H9 (cell line): ENCODE measurements at regions not wholly inside any gene's neighbourhood (a gene's known extent, or its start where the extent isn't known, plus 50 kb on each side); places are given as distances from the start of the nearest gene placed in this dataset.

Experiments used
- DNase-seq: peaks from one replicate; pipeline ENCODE4 v3.0.0-alpha.2; 2017
- H2AFZ ChIP-seq: one replicate; pipeline ENCODE4 v1.6.1; 2013; ENCODE audit warnings: mild to moderate bottlenecking, low read length, control low read depth, moderate library complexity
- H2AK5ac ChIP-seq: 2 replicates; pipeline ENCODE4 v1.6.1; 2013; ENCODE audit warnings: low read length, control low read depth, mixed read lengths; ENCODE audit not compliant: insufficient read length
- H2BK120ac ChIP-seq: one replicate; pipeline ENCODE4 v1.6.1; 2013; ENCODE audit warnings: low read depth, mild to moderate bottlenecking, low read length, control low read depth, inconsistent platforms; ENCODE audit not compliant: poor library complexity, severe bottlenecking
- H2BK12ac ChIP-seq: 2 replicates; pipeline ENCODE4 v1.6.1; 2013; ENCODE audit warnings: low read length, control low read depth, mixed read lengths, low read depth; ENCODE audit not compliant: insufficient read length
- H2BK15ac ChIP-seq: 2 replicates; pipeline ENCODE4 v1.6.1; 2013; ENCODE audit warnings: low read depth, low read length, control low read depth
- H2BK20ac ChIP-seq: one replicate; pipeline ENCODE4 v1.6.1; 2013; ENCODE audit warnings: low read depth, mild to moderate bottlenecking, low read length, control low read depth, inconsistent platforms; ENCODE audit not compliant: poor library complexity, severe bottlenecking
- H2BK5ac ChIP-seq: 2 replicates; pipeline ENCODE4 v1.6.1; 2013; ENCODE audit warnings: low read length, control low read depth, mixed read lengths; ENCODE audit not compliant: insufficient read length
- H3K14ac ChIP-seq: 2 replicates; pipeline ENCODE4 v1.6.1; 2013; ENCODE audit warnings: low read length, control low read depth; ENCODE audit not compliant: insufficient read depth
- H3K18ac ChIP-seq: 2 replicates; pipeline ENCODE4 v1.6.1; 2013; ENCODE audit warnings: low read depth, mild to moderate bottlenecking, mixed read lengths, low read length, control low read depth; ENCODE audit not compliant: insufficient read length
- H3K23ac ChIP-seq: 2 replicates; pipeline ENCODE4 v1.6.1; 2013; ENCODE audit warnings: low read length, control low read depth, mixed read lengths, low read depth; ENCODE audit not compliant: insufficient read length
- H3K23me2 ChIP-seq: 2 replicates; pipeline ENCODE4 v1.6.1; 2013; ENCODE audit warnings: low read depth, mild to moderate bottlenecking, mixed read lengths, low read length, control low read depth; ENCODE audit not compliant: insufficient read length, poor library complexity, severe bottlenecking
- H3K27ac ChIP-seq: 2 replicates; pipeline ENCODE4 v1.5.1; 2013; ENCODE audit warnings: low read length, control low read depth, mixed read lengths, low read depth; ENCODE audit not compliant: insufficient read length
- H3K27me3 ChIP-seq: 2 replicates; pipeline ENCODE4 v1.6.1; 2013; ENCODE audit warnings: low read length, control low read depth, inconsistent platforms; ENCODE audit not compliant: insufficient read depth
- H3K4ac ChIP-seq: 2 replicates; pipeline ENCODE4 v1.6.1; 2013; ENCODE audit warnings: low read depth, mild to moderate bottlenecking, control low read depth, inconsistent platforms, low read length, moderate library complexity
- H3K4me1 ChIP-seq: 2 replicates; pipeline ENCODE4 v1.6.1; 2013; ENCODE audit warnings: low read length, control low read depth, inconsistent platforms; ENCODE audit not compliant: insufficient read depth
- H3K4me2 ChIP-seq: 2 replicates; pipeline ENCODE4 v1.6.1; 2013; ENCODE audit warnings: low read length, control low read depth, mixed read lengths; ENCODE audit not compliant: insufficient read length, insufficient read depth
- H3K56ac ChIP-seq: 2 replicates; pipeline ENCODE4 v1.6.1; 2013; ENCODE audit warnings: low read depth, mild to moderate bottlenecking, mixed read lengths, low read length, control low read depth; ENCODE audit not compliant: insufficient read length
- H3K79me1 ChIP-seq: 2 replicates; pipeline ENCODE4 v1.6.1; 2013; ENCODE audit warnings: low read depth, mild to moderate bottlenecking, moderate library complexity, low read length, control low read depth, inconsistent platforms; ENCODE audit not compliant: insufficient read depth, poor library complexity, severe bottlenecking
- H3K79me2 ChIP-seq: 2 replicates; pipeline ENCODE4 v1.6.1; 2013; ENCODE audit warnings: low read length, control low read depth, inconsistent platforms; ENCODE audit not compliant: insufficient read depth
- H3K9ac ChIP-seq: 2 replicates; pipeline ENCODE4 v1.6.1; 2013; ENCODE audit warnings: low read length, control low read depth, mixed read lengths; ENCODE audit not compliant: insufficient read length; ENCODE audit errors: extremely low read depth
- H3K9me3 ChIP-seq: one replicate; pipeline ENCODE4 v1.6.1; 2013; ENCODE audit warnings: low read depth, low read length, inconsistent platforms; ENCODE audit not compliant: control insufficient read depth
- H3T11ph ChIP-seq: one replicate; pipeline ENCODE4 v1.6.1; 2013; ENCODE audit warnings: mild to moderate bottlenecking, low read length, control low read depth, inconsistent platforms
- H4K20me1 ChIP-seq: one replicate; pipeline ENCODE4 v1.6.1; 2013; ENCODE audit not compliant: control insufficient read depth, insufficient read length, insufficient read depth
- H4K5ac ChIP-seq: 2 replicates; pipeline ENCODE4 v1.6.1; 2013; ENCODE audit warnings: low read depth, mild to moderate bottlenecking, mixed read lengths, low read length, control low read depth; ENCODE audit not compliant: insufficient read length
- H4K8ac ChIP-seq: replicated peaks from 2 replicates; pipeline ENCODE4 v1.6.1; 2013; ENCODE audit warnings: low read length, control low read depth, mixed read lengths, low read depth; ENCODE audit not compliant: insufficient read length
- H4K91ac ChIP-seq: 2 replicates; pipeline ENCODE4 v1.6.1; 2013; ENCODE audit warnings: low read depth, mild to moderate bottlenecking, moderate library complexity, mixed read lengths, low read length, control low read depth; ENCODE audit not compliant: insufficient read length
- H3K27ac Mint-ChIP-seq, 3 experiments: 2 replicates in 2 of 3; 3 replicates in 1 of 3; pipeline ENCODE4 v1.8.0; 2020 to 2021; ENCODE audit warnings: mixed read lengths in 3 of 3, mild to moderate bottlenecking in 1 of 3, moderate library complexity in 1 of 3
- H3K27me3 Mint-ChIP-seq: 2 replicates; pipeline ENCODE4 v1.8.0; 2021; ENCODE audit warnings: low read depth, mild to moderate bottlenecking, moderate library complexity, mixed read lengths
- H3K36me3 Mint-ChIP-seq, 3 experiments: 2 replicates in 2 of 3; 3 replicates in 1 of 3; pipeline ENCODE4 v1.8.0; 2020 to 2021; ENCODE audit warnings: low read depth in 3 of 3, mixed read lengths in 3 of 3; ENCODE audit not compliant: insufficient read depth in 1 of 3
- H3K4me1 Mint-ChIP-seq, 2 experiments: 2 replicates each; pipeline ENCODE4 v1.8.0; 2020; ENCODE audit warnings: mixed read lengths in 2 of 2
- H3K4me3 Mint-ChIP-seq, 2 experiments: 2 replicates in 1 of 2; 3 replicates in 1 of 2; pipeline ENCODE4 v1.8.0; 2020 to 2021; ENCODE audit warnings: mild to moderate bottlenecking in 2 of 2, mixed read lengths in 2 of 2, moderate library complexity in 1 of 2
- H3K9me3 Mint-ChIP-seq, 2 experiments: 2 replicates in 1 of 2; 3 replicates in 1 of 2; pipeline ENCODE4 v1.8.0; 2020; ENCODE audit warnings: mild to moderate bottlenecking in 2 of 2, mixed read lengths in 2 of 2, moderate library complexity in 1 of 2
- WGBS: extraction: QIAGEN DNeasy Blood & Tissue Kit; methylation state at CpG from one replicate; pipeline ENCODE4 v1.1.7; 2013; ENCODE audit warnings: missing lambda C conversion rate, low lambda C conversion rate, mixed read lengths; ENCODE audit not compliant: insufficient read length; ENCODE audit errors: extremely low coverage; 5-methylcytosine and 5-hydroxymethylcytosine counted together
- TF ChIP-seq, protein P1 (sequence below): fragments of 200-600 bp; sonication (generic); conservative IDR thresholded peaks from 3 replicates; pipeline ENCODE4 v1.8.0; 2021; ENCODE audit warnings: antibody characterized with exemption, mild to moderate bottlenecking

- H3K27me3 ChIP-seq: no peaks in the 10 kb centered on the region
- DNase-seq: no peak
- no peak overlapping the region for H3K14ac ChIP-seq
- no peak overlapping the region for H4K91ac ChIP-seq
- H3K4me1 Mint-ChIP-seq: no peaks in the 10 kb centered on the region; a peak in 1 of 4 replicates
- H2BK120ac ChIP-seq: no peak overlapping the region
- H4K20me1 ChIP-seq: no peaks in the 10 kb centered on the region
- H3K9me3 Mint-ChIP-seq: no peaks in the 10 kb centered on the region
- H2AFZ ChIP-seq: no peak overlapping the region
- no peaks in the 10 kb centered on the region for H3K23me2 ChIP-seq
- TF ChIP-seq, protein P1, sequence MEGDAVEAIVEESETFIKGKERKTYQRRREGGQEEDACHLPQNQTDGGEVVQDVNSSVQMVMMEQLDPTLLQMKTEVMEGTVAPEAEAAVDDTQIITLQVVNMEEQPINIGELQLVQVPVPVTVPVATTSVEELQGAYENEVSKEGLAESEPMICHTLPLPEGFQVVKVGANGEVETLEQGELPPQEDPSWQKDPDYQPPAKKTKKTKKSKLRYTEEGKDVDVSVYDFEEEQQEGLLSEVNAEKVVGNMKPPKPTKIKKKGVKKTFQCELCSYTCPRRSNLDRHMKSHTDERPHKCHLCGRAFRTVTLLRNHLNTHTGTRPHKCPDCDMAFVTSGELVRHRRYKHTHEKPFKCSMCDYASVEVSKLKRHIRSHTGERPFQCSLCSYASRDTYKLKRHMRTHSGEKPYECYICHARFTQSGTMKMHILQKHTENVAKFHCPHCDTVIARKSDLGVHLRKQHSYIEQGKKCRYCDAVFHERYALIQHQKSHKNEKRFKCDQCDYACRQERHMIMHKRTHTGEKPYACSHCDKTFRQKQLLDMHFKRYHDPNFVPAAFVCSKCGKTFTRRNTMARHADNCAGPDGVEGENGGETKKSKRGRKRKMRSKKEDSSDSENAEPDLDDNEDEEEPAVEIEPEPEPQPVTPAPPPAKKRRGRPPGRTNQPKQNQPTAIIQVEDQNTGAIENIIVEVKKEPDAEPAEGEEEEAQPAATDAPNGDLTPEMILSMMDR: no peak
- no peaks in the 10 kb centered on the region for H3K36me3 Mint-ChIP-seq
- no peak overlapping the region for H4K8ac ChIP-seq
- no peak overlapping the region for H3K9ac ChIP-seq
- no peak overlapping the region for H2BK20ac ChIP-seq
- H2AK5ac ChIP-seq: no peak overlapping the region
- no peak overlapping the region for H3K23ac ChIP-seq
- H3K56ac ChIP-seq: no peak overlapping the region
- H3K4me2 ChIP-seq: no peak overlapping the region
- H3K79me1 ChIP-seq: no peaks in the 10 kb centered on the region
- H3K18ac ChIP-seq: no peak overlapping the region
- H3K27me3 Mint-ChIP-seq: peaks cover 2% of the 10 kb centered on the region; the same call in 1 of the 2 replicates
- H3T11ph ChIP-seq: no peak overlapping the region
- no peak overlapping the region for H3K27ac ChIP-seq
- no peaks in the 10 kb centered on the region for H3K4me1 ChIP-seq
- no peak overlapping the region for H3K4ac ChIP-seq
- WGBS: no CpG with 5 or more reads among the region's 2 CpGs
- no peak overlapping the region for H2BK15ac ChIP-seq
- H3K9me3 ChIP-seq: no peaks in the 10 kb centered on the region
- no peak overlapping the region for H2BK12ac ChIP-seq
- no peak overlapping the region for H2BK5ac ChIP-seq
- H3K27ac Mint-ChIP-seq: no peak overlapping the region
- no peak overlapping the region for H3K4me3 Mint-ChIP-seq
- no peak overlapping the region for H4K5ac ChIP-seq
- H3K79me2 ChIP-seq: no peaks in the 10 kb centered on the region
These were observed 458.6 kb downstream of the ZSWIM6 start for GRCh38 chr5:61790678-61791077.
